Astrocyte (in vitro differentiated cells and primary cell): ENCODE measurements at regions not wholly inside any gene's neighbourhood (a gene's known extent, or its start where the extent isn't known, plus 50 kb on each side); places are given as distances from the start of the nearest gene placed in this dataset.

Experiments
- EZH2 ChIP-seq: IDR thresholded peaks from 2 replicates; pipeline ENCODE4 v1.6.1; 2012; ENCODE audit warnings: mild to moderate bottlenecking, low read length, inconsistent platforms; ENCODE audit not compliant: insufficient read depth
- TF ChIP-seq, protein P1 (sequence below): IDR thresholded peaks from 2 replicates; pipeline ENCODE4 v1.5.1; 2011; ENCODE audit warnings: low read depth, mild to moderate bottlenecking, inconsistent platforms, low read length, moderate library complexity; ENCODE audit not compliant: insufficient read depth

DNA sequence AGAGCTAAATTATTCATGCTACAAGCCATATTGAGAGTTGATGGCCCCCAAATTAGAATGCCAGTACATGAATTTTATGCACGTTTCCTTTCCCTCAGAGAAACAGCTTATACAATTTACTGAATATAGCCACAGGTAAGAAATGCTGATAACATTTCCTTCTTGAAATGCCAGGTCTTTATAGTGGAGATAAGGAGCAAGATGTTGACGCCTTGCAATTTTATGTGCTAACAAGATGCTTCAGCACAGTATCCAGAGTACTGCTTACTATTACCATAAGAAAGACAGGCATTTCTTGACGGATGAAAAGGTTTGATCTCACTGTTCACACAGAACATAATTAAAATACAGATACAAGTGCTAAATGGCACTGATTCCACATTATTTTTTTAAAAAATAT lies 223.2 kb upstream of the CTSO start:
- TF ChIP-seq, protein P1, sequence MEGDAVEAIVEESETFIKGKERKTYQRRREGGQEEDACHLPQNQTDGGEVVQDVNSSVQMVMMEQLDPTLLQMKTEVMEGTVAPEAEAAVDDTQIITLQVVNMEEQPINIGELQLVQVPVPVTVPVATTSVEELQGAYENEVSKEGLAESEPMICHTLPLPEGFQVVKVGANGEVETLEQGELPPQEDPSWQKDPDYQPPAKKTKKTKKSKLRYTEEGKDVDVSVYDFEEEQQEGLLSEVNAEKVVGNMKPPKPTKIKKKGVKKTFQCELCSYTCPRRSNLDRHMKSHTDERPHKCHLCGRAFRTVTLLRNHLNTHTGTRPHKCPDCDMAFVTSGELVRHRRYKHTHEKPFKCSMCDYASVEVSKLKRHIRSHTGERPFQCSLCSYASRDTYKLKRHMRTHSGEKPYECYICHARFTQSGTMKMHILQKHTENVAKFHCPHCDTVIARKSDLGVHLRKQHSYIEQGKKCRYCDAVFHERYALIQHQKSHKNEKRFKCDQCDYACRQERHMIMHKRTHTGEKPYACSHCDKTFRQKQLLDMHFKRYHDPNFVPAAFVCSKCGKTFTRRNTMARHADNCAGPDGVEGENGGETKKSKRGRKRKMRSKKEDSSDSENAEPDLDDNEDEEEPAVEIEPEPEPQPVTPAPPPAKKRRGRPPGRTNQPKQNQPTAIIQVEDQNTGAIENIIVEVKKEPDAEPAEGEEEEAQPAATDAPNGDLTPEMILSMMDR, result no peak
- no peak for TF ChIP-seq EZH2
